Spleen (tissue), 7 donors: ENCODE measurements at regions not wholly inside any gene's neighbourhood (a gene's known extent, or its start where the extent isn't known, plus 50 kb on each side); places are given as distances from the start of the nearest gene placed in this dataset.

ENCODE experiments used
- CTCF ChIP-seq, 11 experiments: fragments of 200-600 bp in 7 of 11; fragments of 450-650 bp in 4 of 11; sonication (generic) in 4 of 11; IDR thresholded peaks in 8 of 11; conservative IDR thresholded peaks in 3 of 11; 1 replicate in 7 of 11; 2 replicates in 4 of 11; pipeline versions ENCODE4 v1.4.0 to v1.8.0; 2016 to 2021; ENCODE audit warnings: antibody characterized with exemption in 11 of 11, inconsistent platforms in 4 of 11, mild to moderate bottlenecking in 1 of 11
- POLR2A ChIP-seq, 3 donors: fragments of 450-650 bp; IDR thresholded peaks; one replicate each; pipeline ENCODE4 v1.5.1; 2017; ENCODE audit warnings: antibody characterized with exemption in 3 of 3, mild to moderate bottlenecking in 1 of 3
- donor health status: DM: no; HTN: no; CAD: no; lungs with moderate emphysema.
- donor health status: DM: no; HTN: no; CAD: no.
- donor health status: DM: no; HTN: no; CAD: no.

GRCh38 chrX:93420090-93420489 is 253.3 kb downstream of the NAP1L3 start:
- TF ChIP-seq CTCF (IDR thresholded peaks at IDR 0.05 in 8 of 11, conservative IDR thresholded peaks at IDR 0.05 in 3 of 11) (no peak), POLR2A (IDR thresholded peaks at IDR 0.05) (no peak)
